IPS DF 6.9 (cell line): ENCODE measurements at regions not wholly inside any gene's neighbourhood (a gene's known extent, or its start where the extent isn't known, plus 50 kb on each side); places are given as distances from the start of the nearest gene placed in this dataset.
"Not testable (repeated sequence)": the region's sequence is repeated elsewhere in the genome, so short reads cannot be mapped to it uniquely, and the experiment has no call there.

Experiments used
- DNase-seq: peaks from one replicate; pipeline ENCODE4 v3.0.0-alpha.2; 2013; ENCODE audit warnings: low read depth, low spot score
- H3K27ac ChIP-seq: one replicate; pipeline ENCODE4 v1.5.1; 2013; ENCODE audit warnings: low read length, control low read depth
- H3K27me3 ChIP-seq: 2 replicates; pipeline ENCODE4 v1.6.1; 2013; ENCODE audit warnings: mild to moderate bottlenecking, low read length; ENCODE audit not compliant: control insufficient read depth, insufficient read depth
- H3K36me3 ChIP-seq: 2 replicates; pipeline ENCODE4 v1.6.1; 2013; ENCODE audit warnings: low read length; ENCODE audit not compliant: control insufficient read depth, insufficient read depth
- H3K4me1 ChIP-seq: 2 replicates; pipeline ENCODE4 v1.6.1; 2013; ENCODE audit warnings: low read length; ENCODE audit not compliant: control insufficient read depth, insufficient read depth
- H3K4me3 ChIP-seq: 2 replicates; pipeline ENCODE4 v1.5.1; 2013; ENCODE audit warnings: mild to moderate bottlenecking, low read length
- H3K9me3 ChIP-seq: 2 replicates; pipeline ENCODE4 v1.6.1; 2013; ENCODE audit warnings: low read length, inconsistent platforms; ENCODE audit not compliant: control insufficient read depth, insufficient read depth
- WGBS: extraction: QIAGEN DNeasy Blood & Tissue Kit; methylation state at CpG from one replicate; pipeline ENCODE4 v1.1.7; 2013; ENCODE audit warnings: mixed read lengths, missing lambda C conversion rate; ENCODE audit not compliant: insufficient read length, insufficient coverage; 5-methylcytosine and 5-hydroxymethylcytosine counted together

GRCh38 chr13:78061806-78062205 is 143.2 kb upstream of the EDNRB start:
- Histone ChIP-seq H3K9me3 (no peaks in the 10 kb centered on the region), H3K4me3 (no peak overlapping the region), H3K27ac (no peak overlapping the region), H3K27me3 (no peaks in the 10 kb centered on the region; the same call in 1 of the 2 replicates), H3K4me1 (no peaks in the 10 kb centered on the region), H3K36me3 (no peaks in the 10 kb centered on the region)
- WGBS: no CpG with 5 or more reads among the region's 5 CpGs
- DNase-seq: no peak

- Histone ChIP-seq H3K36me3 (no peaks in the 10 kb centered on the region), H3K27me3 (no peaks in the 10 kb centered on the region; the same call in 1 of the 2 replicates), H3K4me3 (no peak overlapping the region), H3K9me3 (no peaks in the 10 kb centered on the region; the same call in 1 of the 2 replicates), H3K27ac (no peak overlapping the region), H3K4me1 (no peaks in the 10 kb centered on the region)
- DNase-seq: no peak
- WGBS: no CpG with 5 or more reads among the region's 6 CpGs
These were observed 142.3 kb upstream of the EDNRB start for GRCh38 chr13:78060966-78061365.

- no CpG with 5 or more reads among the region's 2 CpGs for WGBS
These were observed 138.2 kb upstream of the EDNRB start for GRCh38 chr13:78056865-78057264.

GRCh38 chr13:78054157-78054556 is 135.5 kb upstream of the EDNRB start:
- no CpG with 5 or more reads among the region's 3 CpGs for WGBS
- DNase-seq: no peak
- H3K27me3 ChIP-seq: no peaks in the 10 kb centered on the region
- H3K27ac ChIP-seq: no peak overlapping the region
- H3K4me3 ChIP-seq: no peak overlapping the region
- H3K4me1 ChIP-seq: no peaks in the 10 kb centered on the region
- no peaks in the 10 kb centered on the region for H3K36me3 ChIP-seq
- H3K9me3 ChIP-seq: no peaks in the 10 kb centered on the region; the same call in 1 of the 2 replicates

More at GRCh38 chr13:78056865-78057264, 138.2 kb upstream of the EDNRB start:
- DNase-seq, H3K4me3 ChIP-seq, H3K4me1 ChIP-seq, H3K36me3 ChIP-seq, H3K27ac ChIP-seq, H3K9me3 ChIP-seq, H3K27me3 ChIP-seq: not testable (repeated sequence)

GRCh38 chr13:78047151-78047550 is 128.5 kb upstream of the EDNRB start:
- WGBS: no CpG with 5 or more reads among the region's 1 CpG
- DNase-seq: no peak
- Histone ChIP-seq H3K27me3 (no peaks in the 10 kb centered on the region), H3K4me3 (no peak overlapping the region), H3K27ac (no peak overlapping the region), H3K4me1 (no peaks in the 10 kb centered on the region), H3K36me3 (no peaks in the 10 kb centered on the region), H3K9me3 (no peaks in the 10 kb centered on the region)

GRCh38 chr13:78046331-78046730 is 127.7 kb upstream of the EDNRB start:
- WGBS: no CpG with 5 or more reads among the region's 2 CpGs
- H3K4me1 ChIP-seq: no peaks in the 10 kb centered on the region
- H3K9me3 ChIP-seq: no peaks in the 10 kb centered on the region
- H3K27me3 ChIP-seq: no peaks in the 10 kb centered on the region
- H3K27ac ChIP-seq: no peak overlapping the region
- no peaks in the 10 kb centered on the region for H3K36me3 ChIP-seq
- DNase-seq: no peak
- H3K4me3 ChIP-seq: no peak overlapping the region

- Histone ChIP-seq H3K27ac (no peak overlapping the region), H3K4me1 (no peaks in the 10 kb centered on the region), H3K36me3 (no peaks in the 10 kb centered on the region), H3K9me3 (no peaks in the 10 kb centered on the region), H3K4me3 (no peak overlapping the region), H3K27me3 (no peaks in the 10 kb centered on the region)
- no CpG with 5 or more reads among the region's 3 CpGs for WGBS
- DNase-seq: no peak
These were observed 127.3 kb upstream of the EDNRB start for GRCh38 chr13:78045916-78046315.

- not testable (repeated sequence) for H3K9me3 ChIP-seq, DNase-seq, H3K27ac ChIP-seq, H3K36me3 ChIP-seq, H3K27me3 ChIP-seq, H3K4me3 ChIP-seq, H3K4me1 ChIP-seq
- no CpG with 5 or more reads among the region's 3 CpGs for WGBS
These were observed 122.7 kb upstream of the EDNRB start for GRCh38 chr13:78041366-78041765.

- no peaks in the 10 kb centered on the region for H3K27me3 ChIP-seq
- no peaks in the 10 kb centered on the region for H3K36me3 ChIP-seq
- H3K9me3 ChIP-seq: no peaks in the 10 kb centered on the region
- H3K27ac ChIP-seq: no peak overlapping the region
- DNase-seq: no peak
- no peak overlapping the region for H3K4me3 ChIP-seq
- no CpG with 5 or more reads among the region's 4 CpGs for WGBS
- H3K4me1 ChIP-seq: no peaks in the 10 kb centered on the region
These were observed 121.7 kb upstream of the EDNRB start for GRCh38 chr13:78040205-78040830.

- Histone ChIP-seq H3K27ac (no peak overlapping the region), H3K9me3 (no peaks in the 10 kb centered on the region), H3K4me1 (no peaks in the 10 kb centered on the region), H3K27me3 (no peaks in the 10 kb centered on the region), H3K36me3 (no peaks in the 10 kb centered on the region), H3K4me3 (no peak overlapping the region)
- no peak for DNase-seq
These were observed 118.2 kb upstream of the EDNRB start for GRCh38 chr13:78036841-78037240.

GRCh38 chr13:78035500-78035899 is 116.9 kb upstream of the EDNRB start:
- no CpG with 5 or more reads among the region's 1 CpG for WGBS
- Histone ChIP-seq H3K4me3 (no peak overlapping the region), H3K4me1 (no peaks in the 10 kb centered on the region), H3K9me3 (no peaks in the 10 kb centered on the region), H3K27ac (no peak overlapping the region), H3K27me3 (no peaks in the 10 kb centered on the region), H3K36me3 (no peaks in the 10 kb centered on the region)
- DNase-seq: no peak
